Kidney capillary endothelial cell (primary cell): ENCODE measurements at regions not wholly inside any gene's neighbourhood (a gene's known extent, or its start where the extent isn't known, plus 50 kb on each side); places are given as distances from the start of the nearest gene placed in this dataset.
"Not testable (repeated sequence)": the region's sequence is repeated elsewhere in the genome, so short reads cannot be mapped to it uniquely, and the experiment has no call there.

Source experiments
- DNase-seq: peaks from one replicate; pipeline ENCODE4 v3.0.0-alpha.2; 2018; ENCODE audit warnings: low spot score

GRCh38 chr10:36765782-36766414, 359.5 kb upstream of the ANKRD30A start:
- DNase-seq, result no peak

GRCh38 chr10:36764823-36765222, 360.6 kb upstream of the ANKRD30A start:
- DNase-seq, result no peak

- no peak for DNase-seq
These were observed 364.3 kb upstream of the ANKRD30A start for GRCh38 chr10:36761121-36761520.

- DNase-seq, result no peak
These were observed 366.1 kb upstream of the ANKRD30A start for GRCh38 chr10:36759141-36759805.

GRCh38 chr10:36748128-36748871, 377.1 kb upstream of the ANKRD30A start:
- no peak for DNase-seq

- no peak for DNase-seq
These were observed 385.4 kb upstream of the ANKRD30A start for GRCh38 chr10:36739884-36740445.

GRCh38 chr10:36738738-36739431, 386.5 kb upstream of the ANKRD30A start:
- DNase-seq, result no peak

GRCh38 chr10:36736311-36736710, 389.1 kb upstream of the ANKRD30A start:
- no peak for DNase-seq

GRCh38 chr10:36734590-36734989, 390.8 kb upstream of the ANKRD30A start:
- not testable (repeated sequence) for DNase-seq

- DNase-seq, result no peak
These were observed 395.1 kb upstream of the ANKRD30A start for GRCh38 chr10:36730316-36730715.

- no peak for DNase-seq
These were observed 396.8 kb upstream of the ANKRD30A start for GRCh38 chr10:36728626-36729025.

- peak; percentile 9 for DNase-seq
These were observed 399.5 kb upstream of the ANKRD30A start for GRCh38 chr10:36725581-36726520.

GRCh38 chr10:36722777-36723176, 402.6 kb upstream of the ANKRD30A start:
- no peak for DNase-seq

- DNase-seq, result no peak
These were observed 403.5 kb upstream of the ANKRD30A start for GRCh38 chr10:36721871-36722270.

GRCh38 chr10:36720895-36721294, 404.5 kb upstream of the ANKRD30A start:
- DNase-seq, result no peak

GRCh38 chr10:36717118-36717517, 408.3 kb upstream of the ANKRD30A start:
- DNase-seq, result no peak

GRCh38 chr10:36716291-36716690, 409.1 kb upstream of the ANKRD30A start:
- DNase-seq, result no peak

- DNase-seq, result no peak
These were observed 412.7 kb upstream of the ANKRD30A start for GRCh38 chr10:36712695-36713094.

- no peak for DNase-seq
These were observed 414.0 kb upstream of the ANKRD30A start for GRCh38 chr10:36711361-36711760.

GRCh38 chr10:36704124-36704523, 421.3 kb upstream of the ANKRD30A start:
- no peak for DNase-seq

- no peak for DNase-seq
These were observed 422.2 kb upstream of the ANKRD30A start for GRCh38 chr10:36703179-36703578.
